ENCODE measurements at regions not wholly inside any gene's neighbourhood (a gene's known extent, or its start where the extent isn't known, plus 50 kb on each side); places are given as distances from the start of the nearest gene placed in this dataset.
"Not testable (repeated sequence)": the region's sequence is repeated elsewhere in the genome, so short reads cannot be mapped to it uniquely, and the experiment has no call there.

DNA sequence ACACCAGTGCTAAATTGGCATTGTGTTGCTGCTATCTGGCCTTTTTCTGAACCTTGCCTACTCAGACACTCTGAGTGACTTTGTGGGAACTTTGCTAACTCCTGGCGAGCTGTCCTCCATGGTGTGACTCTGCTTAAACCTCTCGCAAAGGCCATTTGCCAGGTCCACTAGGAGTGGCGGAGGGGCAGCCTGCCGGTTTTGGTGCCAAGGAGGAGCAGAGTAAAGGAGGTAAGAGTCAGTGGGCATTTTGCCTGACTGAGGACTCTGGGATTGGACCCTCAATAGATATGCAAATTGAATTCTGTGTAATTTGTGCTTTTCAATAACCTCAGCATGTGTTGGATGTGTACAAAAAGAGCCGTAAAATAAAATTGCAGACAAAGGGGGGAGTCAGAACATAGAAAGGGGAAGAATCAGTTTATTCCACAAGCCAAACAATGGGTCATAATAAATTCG is 386.6 kb upstream of the NFIA start (continued):
- TF ChIP-seq, protein P1, sequence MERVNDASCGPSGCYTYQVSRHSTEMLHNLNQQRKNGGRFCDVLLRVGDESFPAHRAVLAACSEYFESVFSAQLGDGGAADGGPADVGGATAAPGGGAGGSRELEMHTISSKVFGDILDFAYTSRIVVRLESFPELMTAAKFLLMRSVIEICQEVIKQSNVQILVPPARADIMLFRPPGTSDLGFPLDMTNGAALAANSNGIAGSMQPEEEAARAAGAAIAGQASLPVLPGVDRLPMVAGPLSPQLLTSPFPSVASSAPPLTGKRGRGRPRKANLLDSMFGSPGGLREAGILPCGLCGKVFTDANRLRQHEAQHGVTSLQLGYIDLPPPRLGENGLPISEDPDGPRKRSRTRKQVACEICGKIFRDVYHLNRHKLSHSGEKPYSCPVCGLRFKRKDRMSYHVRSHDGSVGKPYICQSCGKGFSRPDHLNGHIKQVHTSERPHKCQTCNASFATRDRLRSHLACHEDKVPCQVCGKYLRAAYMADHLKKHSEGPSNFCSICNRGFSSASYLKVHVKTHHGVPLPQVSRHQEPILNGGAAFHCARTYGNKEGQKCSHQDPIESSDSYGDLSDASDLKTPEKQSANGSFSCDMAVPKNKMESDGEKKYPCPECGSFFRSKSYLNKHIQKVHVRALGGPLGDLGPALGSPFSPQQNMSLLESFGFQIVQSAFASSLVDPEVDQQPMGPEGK (CRISPR knock-in tag; IDR thresholded peaks at IDR 0.05; ENCODE audit: borderline replicate concordance): no peak
- TF ChIP-seq ZC3H10 (CRISPR knock-in tag; IDR thresholded peaks at IDR 0.05): no peak
- no peak for TF ChIP-seq ZFP3 (CRISPR knock-in tag; IDR thresholded peaks at IDR 0.05)
- TF ChIP-seq CSDC2 (CRISPR knock-in tag; IDR thresholded peaks at IDR 0.05): no peak
- TF ChIP-seq, protein P2, sequence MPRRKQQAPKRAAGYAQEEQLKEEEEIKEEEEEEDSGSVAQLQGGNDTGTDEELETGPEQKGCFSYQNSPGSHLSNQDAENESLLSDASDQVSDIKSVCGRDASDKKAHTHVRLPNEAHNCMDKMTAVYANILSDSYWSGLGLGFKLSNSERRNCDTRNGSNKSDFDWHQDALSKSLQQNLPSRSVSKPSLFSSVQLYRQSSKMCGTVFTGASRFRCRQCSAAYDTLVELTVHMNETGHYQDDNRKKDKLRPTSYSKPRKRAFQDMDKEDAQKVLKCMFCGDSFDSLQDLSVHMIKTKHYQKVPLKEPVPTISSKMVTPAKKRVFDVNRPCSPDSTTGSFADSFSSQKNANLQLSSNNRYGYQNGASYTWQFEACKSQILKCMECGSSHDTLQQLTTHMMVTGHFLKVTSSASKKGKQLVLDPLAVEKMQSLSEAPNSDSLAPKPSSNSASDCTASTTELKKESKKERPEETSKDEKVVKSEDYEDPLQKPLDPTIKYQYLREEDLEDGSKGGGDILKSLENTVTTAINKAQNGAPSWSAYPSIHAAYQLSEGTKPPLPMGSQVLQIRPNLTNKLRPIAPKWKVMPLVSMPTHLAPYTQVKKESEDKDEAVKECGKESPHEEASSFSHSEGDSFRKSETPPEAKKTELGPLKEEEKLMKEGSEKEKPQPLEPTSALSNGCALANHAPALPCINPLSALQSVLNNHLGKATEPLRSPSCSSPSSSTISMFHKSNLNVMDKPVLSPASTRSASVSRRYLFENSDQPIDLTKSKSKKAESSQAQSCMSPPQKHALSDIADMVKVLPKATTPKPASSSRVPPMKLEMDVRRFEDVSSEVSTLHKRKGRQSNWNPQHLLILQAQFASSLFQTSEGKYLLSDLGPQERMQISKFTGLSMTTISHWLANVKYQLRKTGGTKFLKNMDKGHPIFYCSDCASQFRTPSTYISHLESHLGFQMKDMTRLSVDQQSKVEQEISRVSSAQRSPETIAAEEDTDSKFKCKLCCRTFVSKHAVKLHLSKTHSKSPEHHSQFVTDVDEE (CRISPR knock-in tag; IDR thresholded peaks at IDR 0.05): no peak

DNA sequence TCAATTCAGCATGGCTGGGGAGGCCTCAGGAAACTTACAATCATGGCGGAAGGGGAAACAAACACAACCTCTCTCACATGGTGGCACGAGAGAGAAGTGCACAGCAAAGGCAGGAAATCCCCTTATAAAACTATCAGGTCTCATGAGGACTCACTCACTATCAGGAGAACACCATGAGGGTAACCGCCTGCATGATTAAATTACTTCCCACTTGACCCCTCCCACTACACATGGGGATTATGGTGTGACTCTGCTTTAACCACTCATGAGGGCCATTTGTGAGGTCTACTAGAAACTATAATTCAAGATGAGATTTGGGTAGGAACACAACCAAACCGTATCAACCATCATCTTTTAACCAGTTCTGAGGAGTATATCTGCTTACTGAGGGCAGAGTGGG is 387.4 kb upstream of the NFIA start:
- no peak for ATAC-seq
- no peak for TF ChIP-seq GLIS3 (CRISPR knock-in tag; IDR thresholded peaks at IDR 0.05)
- TF ChIP-seq TCF4 (CRISPR knock-in tag; IDR thresholded peaks at IDR 0.05; ENCODE audit: borderline replicate concordance): no peak
- TF ChIP-seq, protein P3, sequence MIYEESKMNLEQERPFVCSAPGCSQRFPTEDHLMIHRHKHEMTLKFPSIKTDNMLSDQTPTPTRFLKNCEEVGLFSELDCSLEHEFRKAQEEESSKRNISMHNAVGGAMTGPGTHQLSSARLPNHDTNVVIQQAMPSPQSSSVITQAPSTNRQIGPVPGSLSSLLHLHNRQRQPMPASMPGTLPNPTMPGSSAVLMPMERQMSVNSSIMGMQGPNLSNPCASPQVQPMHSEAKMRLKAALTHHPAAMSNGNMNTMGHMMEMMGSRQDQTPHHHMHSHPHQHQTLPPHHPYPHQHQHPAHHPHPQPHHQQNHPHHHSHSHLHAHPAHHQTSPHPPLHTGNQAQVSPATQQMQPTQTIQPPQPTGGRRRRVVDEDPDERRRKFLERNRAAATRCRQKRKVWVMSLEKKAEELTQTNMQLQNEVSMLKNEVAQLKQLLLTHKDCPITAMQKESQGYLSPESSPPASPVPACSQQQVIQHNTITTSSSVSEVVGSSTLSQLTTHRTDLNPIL (CRISPR knock-in tag; IDR thresholded peaks at IDR 0.05; ENCODE audit: low read depth): no peak
- TF ChIP-seq, protein P1 (CRISPR knock-in tag; IDR thresholded peaks at IDR 0.05; ENCODE audit: borderline replicate concordance): no peak

DNA sequence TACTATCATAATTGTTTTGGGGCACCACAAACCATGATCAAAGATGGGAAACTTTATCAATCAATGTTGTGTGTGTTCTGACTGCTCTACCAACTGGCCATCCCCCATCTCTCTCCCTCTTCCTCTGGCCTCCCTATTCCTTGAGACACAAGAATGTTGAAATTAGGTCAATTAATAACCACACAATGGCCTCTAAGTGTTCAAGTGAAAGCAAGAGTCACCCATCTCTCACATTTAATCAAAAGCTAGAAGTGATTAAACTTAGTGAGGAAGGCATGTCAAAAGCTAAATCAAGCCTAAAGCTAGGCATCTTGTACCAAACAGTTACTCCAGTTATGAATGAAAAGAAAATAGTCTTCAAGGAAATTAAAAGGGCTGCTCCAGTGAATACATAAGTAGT is 390.3 kb upstream of the NFIA start:
- TF ChIP-seq ZNF8 (CRISPR knock-in tag; IDR thresholded peaks at IDR 0.05): no peak
- TF ChIP-seq TOX (CRISPR knock-in tag; IDR thresholded peaks at IDR 0.05; ENCODE audit: borderline replicate concordance): no peak
- TF ChIP-seq ARNTL (CRISPR knock-in tag; IDR thresholded peaks at IDR 0.05; ENCODE audit: borderline replicate concordance, low read depth): no peak
- no peak for TF ChIP-seq ZFP30 (CRISPR knock-in tag; IDR thresholded peaks at IDR 0.05)
- no peak for TF ChIP-seq ZNF565 (CRISPR knock-in tag; conservative IDR thresholded peaks at IDR 0.05; ENCODE audit: low read depth)
- TF ChIP-seq CSDC2 (CRISPR knock-in tag; IDR thresholded peaks at IDR 0.05): no peak
- TF ChIP-seq, protein P1 (CRISPR knock-in tag; IDR thresholded peaks at IDR 0.05; ENCODE audit: borderline replicate concordance): no peak
- TF ChIP-seq, protein P3 (CRISPR knock-in tag; IDR thresholded peaks at IDR 0.05; ENCODE audit: low read depth): no peak
- no peak for TF ChIP-seq OSR1 (CRISPR knock-in tag; IDR thresholded peaks at IDR 0.05)
- no peak for TF ChIP-seq RARB (CRISPR knock-in tag; IDR thresholded peaks at IDR 0.05)
- TF ChIP-seq, protein P4, sequence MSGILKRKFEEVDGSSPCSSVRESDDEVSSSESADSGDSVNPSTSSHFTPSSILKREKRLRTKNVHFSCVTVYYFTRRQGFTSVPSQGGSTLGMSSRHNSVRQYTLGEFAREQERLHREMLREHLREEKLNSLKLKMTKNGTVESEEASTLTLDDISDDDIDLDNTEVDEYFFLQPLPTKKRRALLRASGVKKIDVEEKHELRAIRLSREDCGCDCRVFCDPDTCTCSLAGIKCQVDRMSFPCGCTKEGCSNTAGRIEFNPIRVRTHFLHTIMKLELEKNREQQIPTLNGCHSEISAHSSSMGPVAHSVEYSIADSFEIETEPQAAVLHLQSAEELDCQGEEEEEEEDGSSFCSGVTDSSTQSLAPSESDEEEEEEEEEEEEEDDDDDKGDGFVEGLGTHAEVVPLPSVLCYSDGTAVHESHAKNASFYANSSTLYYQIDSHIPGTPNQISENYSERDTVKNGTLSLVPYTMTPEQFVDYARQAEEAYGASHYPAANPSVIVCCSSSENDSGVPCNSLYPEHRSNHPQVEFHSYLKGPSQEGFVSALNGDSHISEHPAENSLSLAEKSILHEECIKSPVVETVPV (CRISPR knock-in tag; IDR thresholded peaks at IDR 0.05): no peak
- TF ChIP-seq ZFP3 (CRISPR knock-in tag; IDR thresholded peaks at IDR 0.05): no peak
- ATAC-seq: no peak

DNA sequence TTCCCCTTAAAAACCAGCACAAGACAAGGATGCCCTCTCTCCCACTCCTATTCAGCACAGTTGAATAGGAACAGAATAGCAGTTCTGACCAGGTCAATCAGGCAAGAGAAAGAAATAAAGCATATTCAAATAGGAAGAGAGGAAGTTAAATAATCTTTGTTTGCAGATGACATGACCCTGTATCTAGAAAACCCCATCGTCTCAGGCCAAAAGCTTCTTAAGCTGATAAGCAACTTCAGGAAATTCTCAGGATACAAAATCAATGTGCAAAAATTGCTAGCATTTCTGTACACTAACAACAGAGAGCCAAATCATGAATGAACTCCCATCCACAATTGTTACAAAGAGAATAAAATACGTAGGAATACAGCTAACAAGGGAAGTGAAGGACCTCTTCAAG is 394.1 kb upstream of the NFIA start:
- not testable (repeated sequence) for ATAC-seq
